Left ventricle myocardium inferior (tissue), 1 donor: ENCODE measurements at regions not wholly inside any gene's neighbourhood (a gene's known extent, or its start where the extent isn't known, plus 50 kb on each side); places are given as distances from the start of the nearest gene placed in this dataset.
"Not testable (repeated sequence)": the region's sequence is repeated elsewhere in the genome, so short reads cannot be mapped to it uniquely, and the experiment has no call there.

Experiments used
- DNase-seq: peaks from one replicate; pipeline ENCODE4 v3.0.0-alpha.2; 2020
- H3K27ac ChIP-seq: fragments of 200-600 bp; replicated peaks from 2 replicates; pipeline ENCODE4 v1.8.0; 2021
- H3K27me3 ChIP-seq: fragments of 200-600 bp; 2 replicates; pipeline ENCODE4 v1.8.0; 2021; ENCODE audit warnings: low read depth
- H3K36me3 ChIP-seq: fragments of 200-600 bp; 2 replicates; pipeline ENCODE4 v1.8.0; 2021
- H3K4me1 ChIP-seq: fragments of 200-600 bp; 2 replicates; pipeline ENCODE4 v1.8.0; 2021
- H3K4me3 ChIP-seq: fragments of 200-600 bp; 2 replicates; pipeline ENCODE4 v1.8.0; 2021; ENCODE audit warnings: mild to moderate bottlenecking, moderate library complexity
- H3K9me3 ChIP-seq: fragments of 200-600 bp; replicated peaks from 2 replicates; pipeline ENCODE4 v1.8.0; 2021
- intact Hi-C: fragments of 100-400 bp; cut with micrococcal nuclease; formaldehyde crosslinking; loops from one replicate; pipeline ENCODE4 v1.11.0; 2022
- donor health status: DM: no; HTN: yes; CAD: no; lungs with severe emphysema.

DNA sequence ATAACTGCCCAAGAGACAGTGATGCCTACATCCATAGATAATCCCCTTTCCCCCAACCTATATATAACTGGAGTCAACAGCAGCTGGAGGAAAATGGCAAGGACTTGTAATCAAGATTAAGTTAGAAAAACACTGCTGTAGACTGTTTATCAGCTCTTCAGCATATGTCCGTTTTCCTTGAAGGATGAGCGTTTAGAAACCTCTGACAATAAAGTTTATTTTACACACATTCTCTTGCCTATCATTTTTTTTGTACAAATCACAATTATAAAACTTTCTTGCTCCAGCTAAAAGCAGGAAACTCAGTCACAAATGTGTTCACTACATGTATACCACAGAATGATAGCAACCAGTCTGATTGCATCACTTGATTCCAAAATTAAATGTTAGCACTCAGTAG, 50.8 kb downstream of the PPIAL4G start:
- H3K36me3 ChIP-seq, H3K27ac ChIP-seq, H3K9me3 ChIP-seq, H3K4me3 ChIP-seq, DNase-seq, H3K4me1 ChIP-seq, H3K27me3 ChIP-seq, intact Hi-C loops: not testable (repeated sequence)

DNA sequence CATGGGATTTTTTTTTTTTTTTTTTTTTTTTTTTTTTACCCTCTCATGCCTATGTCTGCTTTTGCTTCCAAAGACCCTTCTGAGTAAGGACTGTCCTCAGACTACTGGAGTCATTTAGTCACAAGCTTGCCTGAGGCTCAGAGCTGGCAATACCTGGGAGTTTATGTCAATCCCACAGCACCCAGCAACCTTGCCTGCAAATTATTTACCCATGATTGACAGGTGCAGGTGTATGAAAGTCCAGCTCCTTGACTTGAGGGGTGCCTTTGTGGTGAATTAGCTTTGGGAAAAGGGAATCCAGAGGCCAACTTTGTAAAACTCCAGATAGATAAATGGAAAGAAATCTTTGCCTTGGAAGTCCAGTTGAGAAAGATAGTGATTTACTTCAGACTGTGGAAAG, 53.2 kb downstream of the PPIAL4G start:
- H3K9me3 ChIP-seq, intact Hi-C loops, H3K4me1 ChIP-seq, H3K4me3 ChIP-seq, H3K36me3 ChIP-seq, H3K27ac ChIP-seq, DNase-seq, H3K27me3 ChIP-seq: not testable (repeated sequence)

GRCh38 chr1:148426940-148427611, 56.0 kb downstream of the PPIAL4G start:
- H3K27ac ChIP-seq, DNase-seq, intact Hi-C loops: not testable (repeated sequence)

GRCh38 chr1:148426385-148426784, 56.7 kb downstream of the PPIAL4G start:
- intact Hi-C loops, H3K27ac ChIP-seq, DNase-seq: not testable (repeated sequence)

More at GRCh38 chr1:148426940-148427611, 56.0 kb downstream of the PPIAL4G start:
- not testable (repeated sequence) for H3K4me3 ChIP-seq, H3K36me3 ChIP-seq, H3K9me3 ChIP-seq, H3K4me1 ChIP-seq, H3K27me3 ChIP-seq

GRCh38 chr1:148424143-148425003, 58.7 kb downstream of the PPIAL4G start:
- intact Hi-C loops, H3K27me3 ChIP-seq, H3K27ac ChIP-seq, H3K36me3 ChIP-seq, H3K4me3 ChIP-seq, DNase-seq, H3K9me3 ChIP-seq, H3K4me1 ChIP-seq: not testable (repeated sequence)

More at GRCh38 chr1:148426385-148426784, 56.7 kb downstream of the PPIAL4G start:
- H3K4me3 ChIP-seq, H3K36me3 ChIP-seq, H3K27me3 ChIP-seq, H3K4me1 ChIP-seq, H3K9me3 ChIP-seq: not testable (repeated sequence)

GRCh38 chr1:148422921-148423320, 60.2 kb downstream of the PPIAL4G start:
- H3K9me3 ChIP-seq, H3K27me3 ChIP-seq, H3K36me3 ChIP-seq, H3K4me3 ChIP-seq, H3K4me1 ChIP-seq, intact Hi-C loops, DNase-seq, H3K27ac ChIP-seq: not testable (repeated sequence)

DNA sequence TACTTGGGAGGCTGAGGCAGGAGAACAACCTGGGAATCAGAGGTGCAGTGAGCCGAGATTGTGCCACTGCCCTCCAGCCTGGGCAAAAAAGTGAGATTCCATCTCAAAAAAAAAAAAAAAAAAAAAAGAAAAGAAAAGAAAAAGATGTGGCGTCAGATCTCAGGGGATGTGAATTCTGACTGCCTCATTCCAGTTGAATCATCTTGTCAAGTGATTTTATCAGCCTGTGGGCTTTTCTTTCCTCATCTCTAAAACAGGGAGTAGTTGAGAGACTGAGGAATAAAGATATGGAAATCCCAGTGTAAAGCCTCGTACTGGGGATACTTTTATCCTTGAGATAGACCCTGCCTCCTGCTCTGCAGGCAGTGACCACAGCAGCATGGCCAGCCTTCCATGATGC, 65.9 kb downstream of the PPIAL4G start:
- H3K4me1 ChIP-seq, intact Hi-C loops, DNase-seq, H3K27ac ChIP-seq, H3K36me3 ChIP-seq, H3K9me3 ChIP-seq, H3K4me3 ChIP-seq, H3K27me3 ChIP-seq: not testable (repeated sequence)

- H3K27ac ChIP-seq, H3K27me3 ChIP-seq, DNase-seq, H3K4me1 ChIP-seq, H3K9me3 ChIP-seq, H3K36me3 ChIP-seq, intact Hi-C loops, H3K4me3 ChIP-seq: not testable (repeated sequence)
Observed at GRCh38 chr1:148413385-148413784, 69.7 kb downstream of the PPIAL4G start.

DNA sequence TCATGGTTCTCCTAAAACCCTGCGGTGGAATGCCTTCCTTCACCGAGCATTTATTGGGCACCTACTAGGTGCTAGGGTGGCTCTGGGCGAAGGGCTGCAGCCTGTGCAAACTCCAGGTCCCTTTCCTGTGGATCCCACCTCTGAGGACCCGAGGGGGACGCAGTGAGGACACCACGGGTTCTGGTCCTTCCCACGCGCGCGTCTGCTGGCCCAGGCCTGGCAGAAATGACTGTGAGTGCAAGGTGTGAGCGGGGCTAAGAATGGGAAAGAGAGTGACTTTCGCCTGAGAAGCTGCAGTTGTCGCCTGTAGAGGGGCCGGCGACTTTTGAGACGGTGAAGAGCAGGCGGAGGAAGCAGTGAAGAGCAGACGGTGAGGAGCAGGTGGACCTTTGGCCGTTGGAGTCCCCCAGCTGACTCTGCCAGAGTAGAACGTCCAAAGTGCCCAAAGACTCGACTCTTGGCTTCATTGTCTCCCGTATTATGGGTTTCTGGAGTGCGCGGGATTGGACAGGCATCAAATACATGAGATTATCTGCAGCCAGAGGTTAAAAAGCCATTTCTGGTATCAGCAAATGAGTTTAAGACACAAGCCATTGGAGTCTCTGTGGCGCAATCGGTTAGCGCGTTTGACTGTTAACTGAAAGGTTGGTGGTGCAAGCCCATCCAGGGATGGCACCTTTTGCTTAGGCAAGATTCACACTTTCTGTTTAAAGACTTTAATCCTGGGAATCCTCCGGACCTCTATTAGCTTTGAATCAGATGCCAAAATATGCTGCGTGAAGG, 78.1 kb downstream of the PPIAL4G start:
- DNase-seq: not testable (repeated sequence)

GRCh38 chr1:148403925-148404324, 79.2 kb downstream of the PPIAL4G start:
- intact Hi-C loops, H3K27ac ChIP-seq, H3K36me3 ChIP-seq, H3K4me3 ChIP-seq, H3K4me1 ChIP-seq, H3K27me3 ChIP-seq, DNase-seq, H3K9me3 ChIP-seq: not testable (repeated sequence)

More for the DNA sequence above, 78.1 kb downstream of the PPIAL4G start:
- H3K9me3 ChIP-seq, H3K27ac ChIP-seq, H3K27me3 ChIP-seq, intact Hi-C loops, H3K36me3 ChIP-seq, H3K4me1 ChIP-seq, H3K4me3 ChIP-seq: not testable (repeated sequence)

DNA sequence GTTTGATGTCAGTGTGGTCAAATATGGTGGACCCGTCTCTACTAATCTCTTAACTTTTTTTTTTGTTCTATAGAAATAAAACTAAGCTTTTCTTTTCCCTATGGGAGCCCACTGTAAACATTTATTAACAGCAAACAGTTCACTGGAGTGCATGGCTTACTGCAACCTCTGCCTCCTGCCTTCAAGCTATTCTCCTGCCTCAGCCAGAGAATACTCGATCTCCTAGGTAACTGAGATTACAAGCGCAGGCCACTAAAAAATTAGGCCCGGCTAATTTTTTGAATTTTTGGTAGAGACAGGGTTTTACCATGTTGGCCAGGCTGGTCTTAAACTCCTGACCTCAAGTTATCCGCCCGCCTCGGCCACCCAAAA, 80.0 kb downstream of the PPIAL4G start:
- intact Hi-C loops, DNase-seq, H3K36me3 ChIP-seq, H3K9me3 ChIP-seq, H3K27ac ChIP-seq, H3K4me1 ChIP-seq, H3K27me3 ChIP-seq: not testable (repeated sequence)
- peak overlapping the region; percentile 67 for H3K4me3 ChIP-seq

DNA sequence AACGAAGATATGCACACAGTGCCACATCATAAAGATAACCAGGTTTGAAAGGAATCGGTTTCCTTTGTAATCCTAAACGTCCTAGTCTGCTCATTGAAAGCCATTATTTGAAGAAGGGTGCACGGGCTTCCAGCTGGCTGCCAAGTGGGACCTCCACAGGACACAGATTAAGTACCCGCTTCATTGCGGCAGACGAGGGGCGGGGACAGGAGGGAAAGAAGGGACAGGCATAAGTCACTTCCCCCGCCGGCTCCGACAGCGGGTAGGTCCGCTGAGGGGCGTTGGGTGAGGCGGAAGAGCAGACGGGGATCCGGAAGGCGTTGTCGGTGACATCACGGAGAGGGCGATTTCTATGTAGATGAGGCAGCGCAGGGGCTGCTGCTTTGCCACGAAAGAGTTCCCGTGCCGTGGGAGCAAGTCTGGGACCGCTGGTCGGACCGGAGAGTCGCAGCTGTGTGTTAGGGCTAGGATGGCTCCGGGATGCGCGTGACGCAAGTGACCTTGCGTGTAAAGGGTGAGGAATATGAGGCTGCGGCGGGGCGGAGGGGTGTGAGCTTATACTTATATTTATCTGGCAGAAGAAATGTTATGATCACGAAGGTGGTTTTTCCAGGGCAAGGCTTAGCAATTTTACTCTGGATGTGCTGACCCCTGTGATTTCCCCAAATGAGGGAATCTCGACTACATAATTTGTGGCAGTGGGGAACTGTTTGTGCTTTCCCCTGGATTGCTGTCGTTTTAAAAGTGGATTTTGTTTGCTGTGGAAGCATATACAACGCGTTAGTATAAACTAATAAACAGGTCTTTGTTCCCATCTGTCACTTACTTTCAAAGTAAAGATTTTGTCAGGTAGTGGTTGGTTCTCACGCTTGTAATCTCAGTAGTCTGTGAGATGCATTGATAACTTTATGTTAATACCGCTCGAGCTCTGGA, 80.7 kb downstream of the PPIAL4G start:
- DNase-seq: peak; percentile 80
- intact Hi-C loops, H3K27me3 ChIP-seq, H3K36me3 ChIP-seq, H3K9me3 ChIP-seq, H3K4me1 ChIP-seq: not testable (repeated sequence)
- H3K4me3 ChIP-seq: peak overlapping the region; percentile 67
- peak overlapping the region; percentile 41 for H3K27ac ChIP-seq

DNA sequence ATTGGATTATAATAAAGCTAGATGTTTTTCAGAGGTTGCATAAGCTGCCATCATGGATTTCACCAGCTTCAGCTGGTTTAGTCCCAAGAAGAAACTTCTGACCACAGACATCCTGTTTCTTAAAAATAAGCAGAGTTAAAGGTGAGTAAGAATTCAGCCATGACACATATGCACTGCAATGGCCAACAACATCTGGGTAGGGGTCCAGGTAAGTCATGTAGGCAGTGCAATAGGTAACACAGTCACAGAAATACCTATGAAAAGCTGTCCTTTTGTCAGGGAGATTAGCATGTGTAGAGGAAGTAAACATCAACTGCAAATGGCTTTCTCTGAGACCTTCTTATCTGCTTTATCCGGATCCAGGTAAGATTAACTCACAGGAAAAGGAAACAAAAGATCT, 85.6 kb downstream of the PPIAL4G start:
- H3K27me3 ChIP-seq, DNase-seq, H3K4me1 ChIP-seq, H3K36me3 ChIP-seq, H3K27ac ChIP-seq, H3K9me3 ChIP-seq, intact Hi-C loops, H3K4me3 ChIP-seq: not testable (repeated sequence)
